HG02885 (cell line): ENCODE measurements at regions not wholly inside any gene's neighbourhood (a gene's known extent, or its start where the extent isn't known, plus 50 kb on each side); places are given as distances from the start of the nearest gene placed in this dataset.

ENCODE experiments used
- ATAC-seq: cut with Tn5 transposase; IDR thresholded peaks from one replicate; pipeline ENCODE4 v1.9.1; 2021; ENCODE audit warnings: mild to moderate bottlenecking; ENCODE audit not compliant: unreplicated experiment, poor library complexity

DNA sequence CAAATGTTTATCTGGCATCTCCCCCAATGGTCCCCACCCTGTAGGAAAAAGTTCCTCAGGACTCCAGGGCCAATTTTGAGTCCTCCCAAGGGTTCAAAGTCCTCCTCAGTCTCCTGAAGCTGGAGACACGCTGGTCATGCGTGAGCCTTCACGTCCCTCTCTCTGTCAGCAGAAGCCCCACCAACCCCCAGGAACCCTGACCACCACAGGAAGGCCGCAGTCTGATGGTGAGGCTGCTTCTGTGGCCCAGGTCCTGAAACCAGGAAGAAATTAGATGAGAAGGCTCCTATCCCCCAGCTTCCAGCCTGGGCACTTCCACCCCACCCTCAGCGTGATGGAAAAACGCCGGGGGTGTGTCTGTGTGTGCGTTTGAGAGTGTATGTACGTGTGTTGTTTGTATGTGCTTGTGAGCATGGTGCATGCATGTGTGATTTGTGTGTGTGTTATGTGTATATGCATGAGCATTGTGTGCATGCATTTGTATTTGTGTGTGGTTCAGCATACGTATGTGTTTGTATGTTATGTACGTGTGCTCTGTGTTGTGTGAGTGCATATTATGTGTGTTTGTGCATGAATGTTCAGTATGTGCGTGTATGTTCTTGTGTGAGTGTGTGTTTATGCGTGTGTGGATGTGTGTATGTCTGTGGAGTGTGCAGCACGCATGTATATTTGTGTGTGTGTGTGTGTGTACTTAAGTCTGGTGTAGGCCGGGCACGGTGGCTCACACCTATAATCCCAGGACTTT lies 92.5 kb downstream of the SIK1 start:
- ATAC-seq = no peak

DNA sequence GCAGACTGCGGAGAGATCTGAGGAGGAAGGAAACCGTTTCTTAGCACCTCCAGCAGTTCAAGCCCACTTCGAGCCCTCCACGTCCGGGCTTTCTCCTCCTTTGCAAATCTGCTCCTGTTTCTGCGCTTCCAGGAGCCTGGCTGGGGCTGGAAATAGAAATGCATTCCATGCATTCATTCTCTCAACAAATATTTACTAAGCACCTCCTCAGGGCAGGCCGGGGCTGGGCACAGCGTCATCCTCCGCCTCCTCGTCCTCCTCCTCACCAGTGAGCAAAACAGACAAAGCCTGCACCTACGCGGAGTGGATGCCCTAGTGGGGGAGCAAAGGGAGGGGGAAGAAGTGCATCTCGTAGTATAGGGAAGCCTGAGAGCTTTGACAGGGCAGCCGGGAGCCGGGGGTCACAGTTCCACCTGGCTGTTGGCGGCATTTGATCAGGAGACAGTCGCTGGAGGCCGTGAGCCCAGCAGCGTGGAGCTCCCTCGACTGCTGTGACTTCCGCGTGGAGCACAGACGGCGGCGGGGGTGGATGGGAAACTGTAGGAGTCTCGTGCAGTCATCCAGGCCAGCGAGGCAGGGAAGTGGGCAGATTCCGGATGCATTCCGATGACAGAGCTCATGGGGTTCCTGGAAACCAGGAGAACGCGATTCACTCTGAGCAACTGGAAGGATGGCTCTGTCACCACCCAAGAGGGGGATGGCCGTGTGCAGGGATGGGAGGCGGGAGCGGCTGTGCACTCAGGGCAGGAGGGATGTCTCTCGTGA lies 93.5 kb downstream of the SIK1 start:
- no peak for ATAC-seq

GRCh38 chr21:43332861-43333297 lies 94.1 kb downstream of the SIK1 start:
- ATAC-seq = no peak

DNA sequence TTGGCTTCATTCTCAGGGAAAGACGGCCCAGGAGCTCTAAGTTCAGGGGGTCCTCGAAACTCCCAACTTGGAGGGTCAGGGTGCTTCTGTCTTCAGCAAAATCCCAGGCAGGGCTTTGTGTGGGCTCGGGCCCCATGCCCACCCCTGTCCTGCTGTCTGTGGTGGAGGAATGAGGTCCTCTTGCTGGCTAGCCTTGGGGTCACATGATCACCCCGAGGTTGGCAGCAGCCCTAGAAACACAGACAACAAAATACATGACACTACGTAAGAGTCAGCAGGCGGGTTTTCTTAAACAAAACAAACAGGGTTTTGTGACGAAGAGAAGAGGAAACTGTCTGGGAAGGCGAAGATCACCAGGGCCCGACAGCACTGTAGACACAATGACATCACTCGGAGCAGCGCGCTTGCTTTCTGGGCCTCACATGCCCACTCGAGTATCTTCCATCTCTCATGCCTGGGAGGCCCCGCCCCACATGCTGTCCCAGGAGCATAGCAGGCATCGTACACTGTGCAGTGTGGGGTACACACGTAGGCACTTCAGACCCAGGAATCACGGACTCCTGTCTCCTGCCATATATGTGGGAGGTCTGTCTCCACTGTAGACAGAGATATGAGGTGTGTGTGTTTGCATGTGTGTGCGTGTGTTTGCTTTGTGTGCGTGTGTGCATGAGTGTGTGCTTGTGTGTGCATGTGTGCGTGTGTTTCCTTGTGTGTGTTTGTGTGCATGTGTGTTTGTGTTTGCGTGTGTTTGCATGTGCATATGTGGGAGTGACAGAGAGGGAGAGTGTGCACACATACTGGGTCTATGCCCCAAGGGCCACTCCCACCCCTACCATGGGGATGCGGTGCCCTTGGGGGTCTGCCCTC lies 94.7 kb downstream of the SIK1 start:
- ATAC-seq = no peak

- no peak for ATAC-seq
Observed at GRCh38 chr21:43331111-43331961, 95.6 kb downstream of the SIK1 start.

- ATAC-seq = no peak
Observed at GRCh38 chr21:43330306-43330881, 96.5 kb downstream of the SIK1 start.

- ATAC-seq = no peak
Observed at GRCh38 chr21:43329711-43330269, 97.1 kb downstream of the SIK1 start.

DNA sequence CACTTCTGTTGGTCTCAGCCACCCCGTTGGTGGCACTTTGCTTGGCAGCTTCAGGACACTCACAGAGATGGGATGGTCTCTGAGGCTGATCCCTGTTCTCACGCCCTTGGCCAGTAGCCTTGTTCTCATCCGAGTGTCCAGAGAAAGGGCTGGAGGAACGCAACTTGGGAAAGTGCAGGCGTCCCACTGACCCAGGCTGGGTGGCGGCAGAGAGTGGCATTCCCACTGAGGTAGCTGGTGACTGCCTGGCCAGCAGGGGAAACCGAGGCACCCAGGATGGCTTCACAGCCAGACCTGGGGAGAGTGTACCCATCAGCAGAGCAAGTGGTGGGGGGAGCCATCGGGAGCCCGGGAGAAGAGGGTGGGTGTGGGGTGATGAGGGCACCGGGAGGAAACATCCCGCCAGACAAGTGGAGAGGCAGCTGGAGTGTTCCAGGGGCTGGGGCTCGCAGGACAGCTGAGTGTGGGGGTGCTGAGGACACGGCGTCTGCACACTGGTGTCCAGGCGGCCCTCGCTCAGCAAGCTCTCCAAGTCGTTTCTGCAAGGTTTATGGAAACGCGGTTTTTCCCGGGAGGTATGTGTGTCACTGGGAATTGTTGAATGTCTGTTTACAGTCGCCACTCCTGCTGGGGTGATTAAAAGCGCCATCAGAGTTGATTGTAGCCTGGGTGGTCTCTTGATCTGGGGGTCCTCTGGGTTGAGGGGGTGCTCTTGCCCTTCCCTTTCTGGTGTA lies 97.8 kb downstream of the SIK1 start:
- no peak for ATAC-seq

GRCh38 chr21:43328185-43328957 lies 98.6 kb downstream of the SIK1 start:
- no peak for ATAC-seq

DNA sequence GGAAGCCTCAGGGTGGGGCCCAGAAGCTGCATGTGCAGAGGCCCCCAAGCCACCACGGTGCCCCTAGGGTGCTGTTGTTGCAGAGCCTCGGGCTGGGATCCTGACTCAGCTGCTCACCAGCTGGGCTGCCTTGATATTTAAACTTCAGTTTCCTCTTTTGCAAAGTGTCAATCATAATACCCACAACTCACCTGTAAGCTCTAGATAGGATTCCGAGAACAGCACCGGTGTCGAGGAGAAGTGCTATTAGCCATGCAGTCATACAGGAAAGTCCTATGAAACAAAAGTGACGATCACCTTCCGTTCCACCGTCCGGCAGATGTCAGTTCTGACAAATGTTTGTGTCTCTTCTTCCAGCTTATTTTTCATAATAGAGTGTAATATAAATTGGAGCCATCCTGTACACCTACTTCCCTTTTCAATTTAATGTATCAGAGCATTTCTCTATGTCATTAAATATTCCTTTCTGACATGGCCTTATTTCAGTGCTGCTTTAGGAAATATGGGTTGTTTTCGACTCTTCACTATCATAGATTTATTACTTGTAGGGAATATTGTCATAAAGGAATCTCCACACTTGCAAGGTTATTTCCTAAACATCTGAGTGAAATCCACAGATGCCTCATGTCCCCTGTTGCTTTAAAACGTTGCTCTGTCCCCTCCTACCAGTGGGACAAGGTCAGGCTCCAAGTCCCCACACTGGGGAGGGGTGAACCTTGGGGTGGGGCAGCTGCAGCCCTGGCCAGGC lies 100.8 kb downstream of the SIK1 start:
- ATAC-seq = no peak

DNA sequence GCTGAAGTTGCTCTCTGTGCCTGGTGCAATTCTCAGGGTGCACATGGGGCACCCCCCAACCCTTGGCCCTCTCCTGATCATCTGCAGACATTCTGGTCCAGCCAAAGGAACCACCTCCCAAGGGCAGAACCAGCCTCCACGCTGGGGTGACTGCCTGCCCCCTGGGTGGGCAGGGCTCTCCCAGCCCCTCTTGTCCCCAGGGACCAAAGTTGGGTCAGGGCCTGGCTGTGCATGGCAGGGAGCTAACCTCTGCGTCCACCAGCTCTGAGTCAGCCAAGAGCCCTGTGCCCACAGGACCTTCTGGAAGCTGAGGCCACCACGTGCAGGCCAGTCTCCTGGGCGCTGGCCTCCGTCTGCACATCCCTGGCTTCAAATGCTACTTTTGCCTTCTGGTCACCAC lies 101.9 kb downstream of the SIK1 start:
- no peak for ATAC-seq

- no peak for ATAC-seq
Observed at GRCh38 chr21:43324596-43324995, 102.3 kb downstream of the SIK1 start.

- ATAC-seq = no peak
Observed at GRCh38 chr21:43323244-43324005, 103.5 kb downstream of the SIK1 start.

GRCh38 chr21:43322805-43323204 lies 104.1 kb downstream of the SIK1 start:
- ATAC-seq = no peak

GRCh38 chr21:43322311-43322710 lies 104.6 kb downstream of the SIK1 start:
- no peak for ATAC-seq

- no peak for ATAC-seq
Observed at GRCh38 chr21:43321611-43322010, 105.3 kb downstream of the SIK1 start.
